Naive thymus-derived CD8-positive, alpha-beta T cell (primary cell): ENCODE measurements at regions not wholly inside any gene's neighbourhood (a gene's known extent, or its start where the extent isn't known, plus 50 kb on each side); places are given as distances from the start of the nearest gene placed in this dataset.
"Not testable (repeated sequence)": the region's sequence is repeated elsewhere in the genome, so short reads cannot be mapped to it uniquely, and the experiment has no call there.

Source experiments
- ATAC-seq, 2 donors: fragments of 150-1000 bp; cut with Tn5 transposase in 1 of 2; sonication (Bioruptor Pico), chemical (Tn5 transposase) in 1 of 2; 1 replicate in 1 of 2; 2 replicates in 1 of 2; pipeline ENCODE4 v1.10.0; 2021; ENCODE audit warnings: mild to moderate bottlenecking in 2 of 2, moderate library complexity in 2 of 2
- POLR2A ChIA-PET: fragments of 350-600 bp; sonication (Branson Sonifier 250); formaldehyde crosslinking; loops from one replicate; lab custom pipeline; 2021; ENCODE audit warnings: antibody characterized with exemption; lab: Charles Lee
- DNase-seq, 10 donors: peaks; one replicate each; pipeline versions ENCODE4 v3.0.0 to v3.0.0-alpha.2; 2020 to 2022
- H3K27ac Mint-ChIP-seq, 10 donors: one replicate each; pipeline ENCODE4 v1.8.0; 2020 to 2022; ENCODE audit warnings: mild to moderate bottlenecking in 10 of 10, mixed read lengths in 10 of 10, moderate library complexity in 4 of 10, inconsistent platforms in 1 of 10
- H3K27me3 Mint-ChIP-seq, 5 donors: one replicate each; pipeline ENCODE4 v1.8.0; 2021 to 2022; ENCODE audit warnings: mixed read lengths in 5 of 5
- H3K36me3 Mint-ChIP-seq, 3 donors: one replicate each; pipeline ENCODE4 v1.8.0; 2020 to 2022; ENCODE audit warnings: mixed read lengths in 3 of 3, mild to moderate bottlenecking in 2 of 3, inconsistent platforms in 1 of 3
- H3K4me1 Mint-ChIP-seq, 4 donors: one replicate each; pipeline ENCODE4 v1.8.0; 2021 to 2022; ENCODE audit warnings: mixed read lengths in 4 of 4
- H3K4me3 Mint-ChIP-seq, 10 donors: one replicate each; pipeline ENCODE4 v1.8.0; 2020 to 2022; ENCODE audit warnings: mild to moderate bottlenecking in 10 of 10, mixed read lengths in 10 of 10, moderate library complexity in 6 of 10, inconsistent platforms in 1 of 10
- H3K9me3 Mint-ChIP-seq, 9 donors: one replicate each; pipeline ENCODE4 v1.8.0; 2020 to 2022; ENCODE audit warnings: mixed read lengths in 9 of 9, mild to moderate bottlenecking in 3 of 9, inconsistent platforms in 1 of 9, moderate library complexity in 1 of 9

DNA sequence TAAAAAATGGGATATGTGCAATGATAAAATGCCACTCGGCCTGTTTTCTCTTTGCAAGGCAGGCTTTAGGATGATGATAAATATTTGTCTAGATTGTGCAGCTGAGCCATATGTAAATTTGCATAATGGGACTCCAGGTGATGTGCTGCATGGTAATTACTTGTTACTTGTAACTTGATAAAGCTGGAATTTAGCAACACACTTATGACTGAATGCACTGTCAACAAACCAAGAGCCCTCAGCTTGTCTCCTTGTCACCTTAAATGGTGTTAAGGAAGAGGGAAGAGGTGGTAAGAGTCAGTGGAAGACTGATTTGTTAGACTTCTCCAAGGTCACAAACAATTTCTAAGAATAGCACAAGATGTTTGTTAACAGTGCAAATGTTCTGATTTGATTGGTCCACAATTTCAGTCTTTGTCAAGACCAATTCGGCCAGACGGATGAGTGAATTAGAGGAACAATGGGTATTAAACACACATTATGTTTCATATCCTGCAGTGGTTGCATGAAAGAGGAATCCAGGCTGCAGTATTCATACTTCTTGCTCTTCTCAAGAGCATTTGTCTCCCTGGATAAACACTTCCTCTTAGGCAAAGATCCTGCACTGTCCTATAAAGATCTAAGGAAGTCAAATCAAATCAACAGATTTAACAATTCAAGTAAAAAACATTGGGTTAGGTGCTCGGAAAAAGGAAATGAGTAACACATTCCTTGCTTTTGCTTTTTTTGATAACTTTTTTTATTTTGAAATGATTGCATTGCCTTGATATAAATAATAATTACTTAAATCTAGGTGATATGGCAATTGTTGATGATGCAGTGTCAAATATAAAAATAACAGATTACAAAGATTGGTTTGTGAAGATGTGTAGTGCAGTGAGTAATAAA is 448.3 kb upstream of the DDI1 start:
- DNase-seq (no peak), ATAC-seq (no peak)
- POLR2A ChIA-PET, result no interaction called here
- no peaks in the 10 kb centered on the region for H3K4me1 Mint-ChIP-seq
- H3K27me3 Mint-ChIP-seq, result peaks cover 0 to 13% (median 5%) of the 10 kb centered on the region in 5 donors
- no peaks in the 10 kb centered on the region for H3K9me3 Mint-ChIP-seq
- H3K27ac Mint-ChIP-seq, result no peak overlapping the region
- no peaks in the 10 kb centered on the region for H3K36me3 Mint-ChIP-seq
- no peak overlapping the region for H3K4me3 Mint-ChIP-seq

DNA sequence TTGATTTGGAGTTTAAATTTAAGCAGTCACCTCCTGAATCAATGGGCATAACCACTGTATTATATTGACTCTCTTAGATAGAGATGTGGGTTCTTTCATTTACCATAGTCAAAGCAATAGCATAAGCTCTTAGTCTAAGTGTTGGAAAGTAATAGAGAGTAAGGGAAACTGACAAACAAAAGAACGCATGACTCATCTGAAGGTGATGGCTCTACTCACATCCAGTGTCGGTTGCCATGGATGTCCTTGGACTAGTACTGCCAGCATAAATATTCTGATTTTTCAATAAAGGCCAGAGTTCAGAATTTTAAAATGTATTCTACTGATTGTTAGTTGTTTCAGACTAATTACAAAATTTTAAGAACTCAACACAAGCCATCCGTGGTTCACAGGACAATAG is 444.9 kb upstream of the DDI1 start:
- ATAC-seq (no peak), DNase-seq (no peak)
- Mint-ChIP-seq H3K27me3 (peaks cover 0 to 13% (median 3%) of the 10 kb centered on the region in 5 donors), H3K4me3 (no peak overlapping the region), H3K36me3 (no peaks in the 10 kb centered on the region), H3K4me1 (no peaks in the 10 kb centered on the region), H3K27ac (no peak overlapping the region), H3K9me3 (no peaks in the 10 kb centered on the region)
- POLR2A ChIA-PET, result no interaction called here

- DNase-seq, result no peak
- Mint-ChIP-seq H3K36me3 (no peaks in the 10 kb centered on the region), H3K27me3 (peaks cover 0 to 6% (median 3%) of the 10 kb centered on the region in 5 donors), H3K9me3 (peaks cover 0 to 2% (median 0%) of the 10 kb centered on the region in 9 donors), H3K27ac (peak overlapping the region in 1 of 10 donors; percentile 24), H3K4me3 (no peak overlapping the region), H3K4me1 (no peaks in the 10 kb centered on the region)
- ATAC-seq, result no peak
- POLR2A ChIA-PET, result no interaction called here
These were observed 442.2 kb upstream of the DDI1 start for GRCh38 chr11:103594283-103594682.

DNA sequence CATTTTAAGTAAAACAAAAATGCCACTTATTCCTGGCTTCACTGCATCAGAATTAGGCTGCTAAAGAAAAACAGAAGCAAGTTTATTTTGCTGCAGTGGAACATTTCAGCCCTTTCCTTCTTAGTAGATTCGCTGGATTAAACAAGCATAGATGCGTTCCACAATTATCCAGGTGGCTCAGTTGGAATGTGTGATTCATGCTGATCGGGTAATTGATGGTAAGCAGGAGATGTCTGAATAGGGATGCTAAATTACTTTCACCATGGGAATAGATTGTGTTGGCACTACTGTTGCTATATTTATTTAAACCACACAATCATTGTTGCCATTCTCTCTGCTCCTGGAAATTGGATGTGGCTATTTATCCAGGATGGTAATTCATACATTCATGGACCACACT is 440.1 kb upstream of the DDI1 start:
- Mint-ChIP-seq H3K36me3 (no peaks in the 10 kb centered on the region), H3K4me1 (no peaks in the 10 kb centered on the region), H3K27ac (no peak overlapping the region), H3K4me3 (no peak overlapping the region), H3K9me3 (peaks cover 0 to 2% (median 0%) of the 10 kb centered on the region in 9 donors), H3K27me3 (peaks cover 0 to 10% (median 4%) of the 10 kb centered on the region in 5 donors)
- no peak for DNase-seq
- no peak for ATAC-seq
- POLR2A ChIA-PET, result no interaction called here

DNA sequence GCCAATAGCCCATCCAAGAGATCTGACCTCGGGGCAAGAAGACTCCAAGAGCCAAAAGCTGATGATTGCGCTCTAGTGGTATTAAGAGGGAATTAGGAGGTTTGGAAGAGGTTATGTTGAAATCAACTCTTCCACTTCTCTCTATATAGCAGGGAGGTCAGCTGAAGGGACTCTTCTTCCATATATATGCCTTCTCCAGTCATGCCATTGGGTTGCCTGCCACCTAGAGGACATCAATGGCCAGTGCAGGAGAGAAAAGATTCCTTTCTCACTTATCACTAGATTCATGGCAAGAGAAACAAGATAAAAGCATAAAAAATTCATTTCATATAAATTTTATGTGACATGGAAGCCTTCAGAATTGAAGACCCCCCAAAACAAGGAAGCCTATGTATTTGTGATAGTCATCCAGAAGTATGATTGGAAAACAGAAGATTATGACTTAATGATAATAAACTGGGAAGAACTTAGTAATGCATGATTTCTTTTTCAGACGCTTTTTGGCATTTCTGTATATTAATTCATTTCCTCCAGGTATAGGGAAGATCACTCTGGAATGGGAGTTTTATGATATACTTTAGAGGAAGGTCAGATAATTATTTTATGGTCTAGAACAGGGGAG is 435.1 kb upstream of the DDI1 start:
- H3K27ac Mint-ChIP-seq, result no peak overlapping the region
- peaks cover 0 to 2% (median 0%) of the 10 kb centered on the region in 9 donors for H3K9me3 Mint-ChIP-seq
- POLR2A ChIA-PET, result no interaction called here
- no peak overlapping the region for H3K4me3 Mint-ChIP-seq
- no peaks in the 10 kb centered on the region for H3K4me1 Mint-ChIP-seq
- peak in 3 of 10 donors; percentile 2 to 5 (median 4) for DNase-seq
- peaks cover 8 to 15% (median 12%) of the 10 kb centered on the region in 5 donors for H3K27me3 Mint-ChIP-seq
- no peak for ATAC-seq
- H3K36me3 Mint-ChIP-seq, result no peaks in the 10 kb centered on the region

GRCh38 chr11:103602840-103603239 is 433.6 kb upstream of the DDI1 start:
- no peaks in the 10 kb centered on the region for H3K4me1 Mint-ChIP-seq
- H3K9me3 Mint-ChIP-seq, result peaks cover 0 to 2% (median 0%) of the 10 kb centered on the region in 9 donors
- peaks cover 8 to 15% (median 12%) of the 10 kb centered on the region in 5 donors for H3K27me3 Mint-ChIP-seq
- H3K36me3 Mint-ChIP-seq, result no peaks in the 10 kb centered on the region
- POLR2A ChIA-PET, result no interaction called here
- H3K27ac Mint-ChIP-seq, result no peak overlapping the region
- ATAC-seq, result no peak
- no peak overlapping the region for H3K4me3 Mint-ChIP-seq
- DNase-seq, result no peak

DNA sequence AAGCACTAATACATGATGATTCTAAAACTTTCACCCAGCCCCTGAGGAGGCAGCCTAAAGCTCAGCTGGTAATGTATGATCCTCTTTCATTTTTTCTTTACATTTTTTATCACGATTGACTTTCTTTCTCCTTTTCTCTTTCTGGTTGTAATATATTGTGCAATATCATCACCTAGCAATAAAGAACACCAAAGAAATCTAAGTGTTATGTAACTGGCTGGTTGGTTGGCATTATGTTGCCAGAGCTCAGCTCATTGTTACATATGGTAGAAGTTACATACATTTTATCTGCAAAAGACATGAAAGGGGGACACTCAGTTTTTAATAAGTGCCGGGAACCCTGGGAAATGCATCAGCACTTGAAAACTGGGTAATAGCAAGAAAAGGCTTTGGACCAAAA is 432.1 kb upstream of the DDI1 start:
- DNase-seq (no peak), ATAC-seq (no peak)
- Mint-ChIP-seq H3K27ac (no peak overlapping the region), H3K4me1 (no peaks in the 10 kb centered on the region), H3K27me3 (peaks cover 6 to 21% (median 9%) of the 10 kb centered on the region in 5 donors), H3K36me3 (no peaks in the 10 kb centered on the region), H3K9me3 (no peaks in the 10 kb centered on the region), H3K4me3 (no peak overlapping the region)
- POLR2A ChIA-PET, result no interaction called here

DNA sequence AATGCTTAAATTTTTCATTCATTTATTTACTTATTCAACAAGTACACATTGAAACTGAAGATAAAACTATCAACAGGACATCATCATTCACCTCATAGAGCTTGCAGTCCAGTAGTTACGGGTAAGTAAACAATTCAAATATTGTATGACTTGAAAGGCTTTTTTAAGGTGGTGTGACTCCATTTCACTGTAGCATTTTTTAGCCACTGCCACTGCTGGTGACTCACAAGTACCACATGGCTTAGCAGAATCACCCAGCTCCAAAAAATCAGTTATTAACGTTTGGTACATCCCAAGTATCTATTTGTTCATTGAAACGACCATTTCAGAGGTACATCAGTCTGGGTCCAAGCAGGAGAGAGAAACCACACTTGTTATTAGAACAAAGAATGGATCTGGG is 427.9 kb upstream of the DDI1 start:
- no peaks in the 10 kb centered on the region for H3K36me3 Mint-ChIP-seq
- POLR2A ChIA-PET, result no interaction called here
- H3K27me3 Mint-ChIP-seq, result peaks cover 11 to 36% (median 13%) of the 10 kb centered on the region in 5 donors
- H3K4me3 Mint-ChIP-seq, result no peak overlapping the region
- H3K9me3 Mint-ChIP-seq, result peaks cover 0 to 3% (median 0%) of the 10 kb centered on the region in 9 donors
- ATAC-seq (no peak), DNase-seq (no peak)
- H3K4me1 Mint-ChIP-seq, result no peaks in the 10 kb centered on the region
- no peak overlapping the region for H3K27ac Mint-ChIP-seq

DNA sequence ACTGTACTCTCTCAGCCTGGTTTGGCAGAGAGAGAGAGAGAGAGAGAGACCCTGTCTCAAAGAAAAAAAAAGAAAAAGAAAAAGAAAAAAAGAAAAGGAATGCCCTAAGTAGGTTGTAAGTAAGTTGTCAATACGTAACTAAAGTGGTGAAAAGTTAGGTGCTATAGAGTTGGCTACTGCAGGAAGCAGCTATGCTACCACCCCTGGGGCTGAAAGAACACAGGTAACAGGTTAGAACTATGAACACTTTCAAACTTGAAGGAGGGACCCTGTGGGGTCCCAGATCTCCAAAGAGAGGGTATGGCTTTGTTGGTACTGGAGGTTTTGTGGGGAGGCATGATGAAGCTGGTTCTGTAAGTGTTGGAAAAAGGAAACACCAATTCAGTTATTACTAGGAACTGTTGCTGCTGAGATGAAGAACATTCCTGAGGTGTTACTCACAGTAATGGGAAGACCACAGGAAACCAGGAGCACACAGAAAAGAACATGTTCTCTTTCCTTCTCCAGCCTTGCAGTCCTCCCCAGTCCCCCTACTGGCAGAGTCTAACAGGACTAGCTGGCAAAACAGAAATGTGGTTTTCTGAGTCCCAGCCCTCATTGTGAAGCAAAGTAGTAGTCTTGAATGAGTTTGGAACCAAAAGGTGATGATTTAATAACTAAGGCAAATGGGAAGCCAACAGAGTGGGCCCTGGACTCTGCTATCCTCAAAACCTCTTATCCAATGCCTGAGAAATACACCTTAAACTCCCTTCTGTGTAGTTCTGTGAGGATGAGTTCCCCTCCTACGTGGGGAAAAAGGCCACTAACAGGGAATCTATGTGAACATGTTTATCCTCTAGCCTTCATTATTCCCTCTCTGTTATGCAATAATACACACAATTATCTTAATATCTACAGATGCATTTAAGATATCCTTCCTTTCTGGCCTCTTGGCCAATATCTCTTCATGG is 427.0 kb upstream of the DDI1 start:
- Mint-ChIP-seq H3K27me3 (peaks cover 11 to 44% (median 12%) of the 10 kb centered on the region in 5 donors), H3K9me3 (peaks cover 0 to 6% (median 0%) of the 10 kb centered on the region in 9 donors), H3K4me1 (no peaks in the 10 kb centered on the region), H3K36me3 (no peaks in the 10 kb centered on the region), H3K27ac (no peak overlapping the region), H3K4me3 (no peak overlapping the region)
- ATAC-seq (no peak), DNase-seq (no peak)
- POLR2A ChIA-PET, result interaction anchor here (0.7 kb wide), 1 partner anchor 17 kb away, joined by 3 read pairs; no protein-coding TSS in a partner anchor

GRCh38 chr11:103610435-103610834 is 426.0 kb upstream of the DDI1 start:
- Mint-ChIP-seq H3K9me3 (peaks cover 0 to 6% (median 0%) of the 10 kb centered on the region in 9 donors), H3K27me3 (peaks cover 8 to 47% (median 8%) of the 10 kb centered on the region in 5 donors), H3K4me3 (no peak overlapping the region), H3K36me3 (no peaks in the 10 kb centered on the region), H3K27ac (no peak overlapping the region), H3K4me1 (no peaks in the 10 kb centered on the region)
- no peak for ATAC-seq
- DNase-seq, result no peak
- POLR2A ChIA-PET, result no interaction called here

DNA sequence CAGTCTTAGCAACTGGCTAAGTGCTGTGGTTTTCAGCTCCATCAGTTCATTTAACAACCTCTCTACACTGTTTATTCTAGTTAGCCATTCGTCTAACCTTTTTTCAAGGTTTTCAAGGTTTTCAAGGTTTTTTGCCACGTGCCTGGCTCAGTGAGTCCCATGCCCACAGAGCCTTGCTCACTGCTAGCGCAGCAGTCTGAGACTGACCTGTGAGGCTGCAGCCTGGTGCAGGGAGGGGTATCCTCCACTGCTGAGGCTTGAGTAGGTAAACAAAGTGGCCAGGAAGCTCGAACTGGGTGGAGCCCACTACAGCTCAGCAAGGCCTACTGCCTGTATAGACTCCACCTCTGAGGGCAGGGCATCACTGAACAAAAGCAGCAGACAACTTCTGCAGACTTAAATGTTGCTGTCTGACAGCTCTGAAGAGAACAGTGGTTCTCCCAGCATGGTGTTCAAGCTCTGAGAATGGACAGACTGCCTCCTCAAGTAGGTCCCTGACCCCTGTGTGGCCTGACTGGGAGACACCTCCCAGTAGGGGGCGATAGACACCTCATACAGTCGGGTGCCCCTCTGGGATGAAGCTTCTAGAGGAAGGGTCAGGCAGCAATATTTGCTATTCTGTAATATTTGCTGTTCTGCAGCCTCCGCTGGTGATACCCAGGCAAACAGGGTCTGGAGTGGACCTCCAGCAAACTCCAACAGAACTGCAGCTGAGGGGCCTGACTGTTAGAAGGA is 424.7 kb upstream of the DDI1 start:
- H3K36me3 Mint-ChIP-seq, POLR2A ChIA-PET, H3K4me1 Mint-ChIP-seq, DNase-seq, ATAC-seq, H3K27ac Mint-ChIP-seq, H3K4me3 Mint-ChIP-seq, H3K9me3 Mint-ChIP-seq: not testable (repeated sequence)
- peaks cover 8 to 47% (median 8%) of the 10 kb centered on the region in 5 donors for H3K27me3 Mint-ChIP-seq

- DNase-seq, H3K4me1 Mint-ChIP-seq, H3K27ac Mint-ChIP-seq, H3K9me3 Mint-ChIP-seq, ATAC-seq, H3K4me3 Mint-ChIP-seq, POLR2A ChIA-PET, H3K36me3 Mint-ChIP-seq: not testable (repeated sequence)
- H3K27me3 Mint-ChIP-seq, result peaks cover 8 to 47% (median 8%) of the 10 kb centered on the region in 5 donors
These were observed 424.0 kb upstream of the DDI1 start for GRCh38 chr11:103612451-103612850.
